Endothelial cell of umbilical vein (primary cell): ENCODE measurements at regions not wholly inside any gene's neighbourhood (a gene's known extent, or its start where the extent isn't known, plus 50 kb on each side); places are given as distances from the start of the nearest gene placed in this dataset.

ENCODE experiments used
- BruUV-seq: library from RNA; stranded (reverse); fragments of 400-500 nt; replicated peaks from 2 replicates; lab custom pipeline; 2021; lab: Mats Ljungman, UMichigan
- CTCF ChIA-PET: fragments of 300-600, 350-600 bp; sonication (Branson Sonifier 250); formaldehyde crosslinking; loops from one replicate; lab custom pipeline; 2021; ENCODE audit warnings: antibody characterized with exemption, inconsistent platforms; lab: Charles Lee
- POLR2A ChIA-PET: fragments of 300-600, 350-600 bp; sonication (Branson Sonifier 250); formaldehyde crosslinking; loops from one replicate; lab custom pipeline; 2021; ENCODE audit warnings: antibody characterized with exemption, inconsistent platforms; lab: Charles Lee
- DNase-seq: peaks from one replicate; pipeline ENCODE4 v3.0.0-alpha.2; 2011; ENCODE audit warnings: low read depth, low spot score
- FAIRE-seq: peaks from 2 replicates; lab custom pipeline; 2011; peaks lifted over from hg19 to GRCh38; lab: Jason Lieb, UNC
- H2AFZ ChIP-seq: 2 replicates; pipeline ENCODE4 v1.6.0; 2012; ENCODE audit warnings: low read depth, low read length, control low read depth, inconsistent platforms
- H3K27ac ChIP-seq: 2 replicates; pipeline ENCODE4 v1.5.1; 2011; ENCODE audit warnings: low read depth, mild to moderate bottlenecking, control low read depth, low read length, moderate library complexity; ENCODE audit not compliant: insufficient read depth
- H3K27me3 ChIP-seq, 2 experiments: 2 replicates each; pipeline versions ENCODE4 v1.6.0 to v1.6.1; 2011; ENCODE audit warnings: low read length in 2 of 2, mixed read lengths in 1 of 2; ENCODE audit not compliant: control insufficient read depth in 2 of 2, insufficient read depth in 2 of 2
- H3K36me3 ChIP-seq, 2 experiments: 2 replicates in 1 of 2; 3 replicates in 1 of 2; pipeline ENCODE4 v1.5.1; 2011; ENCODE audit warnings: low read length in 2 of 2, mild to moderate bottlenecking in 1 of 2, moderate library complexity in 1 of 2; ENCODE audit not compliant: control insufficient read depth in 2 of 2, insufficient read depth in 2 of 2; ENCODE audit errors: extremely low read depth in 1 of 2
- H3K4me1 ChIP-seq: 3 replicates; pipeline ENCODE4 v1.5.1; 2011; ENCODE audit warnings: mild to moderate bottlenecking, low read length; ENCODE audit not compliant: control insufficient read depth, insufficient read depth; ENCODE audit errors: extremely low read depth
- H3K4me2 ChIP-seq: 2 replicates; pipeline ENCODE4 v1.6.1; 2011; ENCODE audit warnings: low read length, control low read depth, mixed read lengths; ENCODE audit not compliant: insufficient read depth
- H3K4me3 ChIP-seq, 3 experiments: fragments of 200-600 bp in 1 of 3; sonication (generic), shearing (Covaris generic) in 1 of 3; replicated peaks in 1 of 3; 2 replicates each; pipeline ENCODE4 v1.5.1; 2011 to 2016; ENCODE audit warnings: control low read depth in 3 of 3, low read length in 3 of 3, mild to moderate bottlenecking in 2 of 3, inconsistent platforms in 1 of 3, low read depth in 1 of 3, moderate library complexity in 1 of 3; ENCODE audit not compliant: insufficient read depth in 1 of 3
- H3K79me2 ChIP-seq: 2 replicates; pipeline ENCODE4 v1.6.0; 2012; ENCODE audit warnings: low read length, inconsistent platforms; ENCODE audit not compliant: control insufficient read depth, insufficient read depth
- H3K9ac ChIP-seq: replicated peaks from 2 replicates; pipeline ENCODE3; 2011; ENCODE audit warnings: low read length, control low read depth; ENCODE audit not compliant: insufficient read depth; ENCODE audit errors: extremely low read depth
- H3K9me1 ChIP-seq: replicated peaks from 3 replicates; pipeline ENCODE4 v1.6.0; 2011; ENCODE audit warnings: mild to moderate bottlenecking, low read length; ENCODE audit not compliant: control insufficient read depth, insufficient read depth; ENCODE audit errors: extremely low read depth
- H3K9me3 ChIP-seq: replicated peaks from 2 replicates; pipeline ENCODE4 v1.5.1; 2012; ENCODE audit warnings: low read length, inconsistent platforms; ENCODE audit not compliant: control insufficient read depth, insufficient read depth
- H4K20me1 ChIP-seq: replicated peaks from 2 replicates; pipeline ENCODE3; 2011; ENCODE audit warnings: mild to moderate bottlenecking, low read length; ENCODE audit not compliant: control insufficient read depth, insufficient read depth; ENCODE audit errors: extremely low read depth
- EZH2 ChIP-seq: IDR thresholded peaks from 2 replicates; pipeline ENCODE4 v1.6.1; 2012; ENCODE audit warnings: borderline replicate concordance, low read depth, mild to moderate bottlenecking, moderate library complexity, low read length, inconsistent platforms; ENCODE audit not compliant: severe bottlenecking
- FOS ChIP-seq: IDR thresholded peaks from 2 replicates; pipeline ENCODE4 v1.6.1; 2011; ENCODE audit warnings: mild to moderate bottlenecking, low read length, moderate library complexity, borderline replicate concordance; ENCODE audit not compliant: insufficient read depth
- GATA2 ChIP-seq: IDR thresholded peaks from 2 replicates; pipeline ENCODE4 v1.7.0; 2011; ENCODE audit warnings: low read depth, mild to moderate bottlenecking, moderate library complexity, mixed read lengths, low read length; ENCODE audit not compliant: insufficient read length, insufficient read depth
- JUN ChIP-seq: IDR thresholded peaks from 2 replicates; pipeline ENCODE4 v1.6.1; 2011; ENCODE audit warnings: borderline replicate concordance, low read depth; ENCODE audit not compliant: insufficient read length, insufficient read depth
- MAX ChIP-seq: IDR thresholded peaks from 2 replicates; pipeline ENCODE4 v1.6.1; 2011; ENCODE audit not compliant: insufficient read depth, insufficient read length
- MYC ChIP-seq: IDR thresholded peaks from one replicate; pipeline ENCODE4 v1.6.1; 2011; ENCODE audit warnings: mild to moderate bottlenecking, low read depth, low read length
- POLR2A ChIP-seq: IDR thresholded peaks from 2 replicates; pipeline ENCODE4 v1.6.1; 2012; ENCODE audit warnings: low read depth, mild to moderate bottlenecking, control low read depth, low read length
- POLR2AphosphoS5 ChIP-seq: IDR thresholded peaks from 2 replicates; pipeline ENCODE4 v1.6.1; 2012; ENCODE audit warnings: low read depth, mild to moderate bottlenecking, control low read depth, low read length, moderate library complexity; ENCODE audit not compliant: insufficient read depth
- dilution Hi-C: fragments of 300-500 bp; cut with MboI; formaldehyde crosslinking; loops from one replicate; pipeline ENCODE4 v1.15.0; 2019; ENCODE audit warnings: low sequenced_read_pairs; ENCODE audit not compliant: extremely low pct_ligation_motif_present
- intact Hi-C: fragments of 100-400 bp; cut with micrococcal nuclease; formaldehyde crosslinking; loops from one replicate; pipeline ENCODE4 v1.10.0; 2022

- TF ChIP-seq JUN (no peak), POLR2A (no peak), FOS (no peak), EZH2 (no peak), GATA2 (no peak), POLR2AphosphoS5 (no peak), MAX (no peak)
- no peak overlapping the region for H3K9ac ChIP-seq
- DNase-seq (no peak), FAIRE-seq (no peak)
- ChIA-PET CTCF (interaction anchor here (1.4 kb wide), 1 partner anchor 21 kb away, joined by 3 read pairs; no protein-coding TSS in a partner anchor), POLR2A (no interaction called here)
- H3K9me3 ChIP-seq: no peaks in the 10 kb centered on the region
- dilution Hi-C loops (no loop called here), intact Hi-C loops (no loop called here)
- no peaks in the 10 kb centered on the region for H3K36me3 ChIP-seq
- H3K4me3 ChIP-seq: no peak overlapping the region
- H3K4me1 ChIP-seq: peaks cover 2% of the 10 kb centered on the region
- H3K27me3 ChIP-seq: no peaks in the 10 kb centered on the region
- H3K79me2 ChIP-seq: no peaks in the 10 kb centered on the region
- H3K4me2 ChIP-seq: no peak overlapping the region
- no peaks in the 10 kb centered on the region for H4K20me1 ChIP-seq
- no peak overlapping the region for H2AFZ ChIP-seq
- H3K27ac ChIP-seq: no peak overlapping the region
- H3K9me1 ChIP-seq: no peaks in the 10 kb centered on the region
- no TSS peak for BruUV-seq
These were observed 804.8 kb upstream of the ZEB2 start for GRCh38 chr2:145324748-145325147.

GRCh38 chr2:145323512-145323911 lies 803.6 kb upstream of the ZEB2 start:
- Histone ChIP-seq H3K27ac (no peak overlapping the region), H3K79me2 (no peaks in the 10 kb centered on the region), H3K36me3 (no peaks in the 10 kb centered on the region), H3K9ac (no peak overlapping the region), H3K4me1 (peaks cover 2% of the 10 kb centered on the region), H3K9me3 (no peaks in the 10 kb centered on the region), H2AFZ (no peak overlapping the region), H3K4me3 (no peak overlapping the region), H3K4me2 (no peak overlapping the region), H4K20me1 (no peaks in the 10 kb centered on the region), H3K9me1 (no peaks in the 10 kb centered on the region), H3K27me3 (no peaks in the 10 kb centered on the region)
- dilution Hi-C loops (no loop called here), intact Hi-C loops (no loop called here)
- no peak for FAIRE-seq
- peak; percentile 45 for DNase-seq
- TF ChIP-seq MYC: no peak
- peak; percentile 92 for TF ChIP-seq GATA2
- no peak for TF ChIP-seq POLR2A
- TF ChIP-seq POLR2AphosphoS5: no peak
- peak; percentile 61 for TF ChIP-seq FOS
- POLR2A ChIA-PET: no interaction called here
- BruUV-seq: no TSS peak
- CTCF ChIA-PET: interaction anchor here (1.1 kb wide), 1 partner anchor 33 kb away, joined by 3 read pairs; no protein-coding TSS in a partner anchor
